Prostate gland (tissue), 2 donors: ENCODE measurements at regions not wholly inside any gene's neighbourhood (a gene's known extent, or its start where the extent isn't known, plus 50 kb on each side); places are given as distances from the start of the nearest gene placed in this dataset.
"Not testable (repeated sequence)": the region's sequence is repeated elsewhere in the genome, so short reads cannot be mapped to it uniquely, and the experiment has no call there.

Experiments used
- CTCF ChIP-seq, 4 experiments: fragments of 200-600 bp in 2 of 4; fragments of 450-650 bp in 2 of 4; sonication (generic) in 2 of 4; IDR thresholded peaks; 1 replicate in 3 of 4; 2 replicates in 1 of 4; pipeline ENCODE4 v1.5.1; 2016 to 2019; ENCODE audit warnings: antibody characterized with exemption in 4 of 4, mild to moderate bottlenecking in 2 of 4, moderate library complexity in 2 of 4
- POLR2A ChIP-seq: fragments of 450-650 bp; IDR thresholded peaks from one replicate; pipeline ENCODE4 v1.6.1; 2016; ENCODE audit warnings: antibody characterized with exemption, mild to moderate bottlenecking

DNA sequence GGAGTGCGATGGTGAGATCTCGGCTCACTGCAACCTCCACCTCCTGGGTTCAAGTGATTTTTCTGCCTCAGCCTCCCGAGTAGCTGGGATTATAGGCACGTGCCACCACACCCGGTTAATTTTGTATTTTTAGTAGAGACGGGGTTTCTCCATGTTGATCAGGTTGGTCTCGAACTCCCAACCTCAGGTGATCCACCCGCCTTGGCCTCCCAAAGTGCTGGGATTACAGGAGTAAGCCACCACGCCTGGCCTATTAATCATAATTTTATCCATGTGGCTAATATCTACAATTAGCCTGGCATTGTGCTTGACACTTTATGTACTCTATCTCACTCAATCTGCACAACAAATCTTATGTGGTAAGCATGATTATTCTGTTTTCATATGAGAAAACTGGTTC lies 75.2 kb upstream of the PICALM start:
- not testable (repeated sequence) for TF ChIP-seq CTCF (IDR thresholded peaks at IDR 0.05); POLR2A
